ENCODE measurements at regions not wholly inside any gene's neighbourhood (a gene's known extent, or its start where the extent isn't known, plus 50 kb on each side); places are given as distances from the start of the nearest gene placed in this dataset.
"Not testable (repeated sequence)": the region's sequence is repeated elsewhere in the genome, so short reads cannot be mapped to it uniquely, and the experiment has no call there.

- DNase-seq (ENCODE audit: low read depth in 3 of 3) = no peak
Observed at GRCh38 chr10:33612116-33612515, 277.6 kb upstream of the NRP1 start.

GRCh38 chr10:33611423-33611822 lies 277.0 kb upstream of the NRP1 start:
- DNase-seq (ENCODE audit: low read depth in 3 of 3) = no peak

- no peak for DNase-seq (ENCODE audit: low read depth in 3 of 3)
Observed at GRCh38 chr10:33609546-33609945, 275.1 kb upstream of the NRP1 start.

- DNase-seq (ENCODE audit: low read depth in 3 of 3) = no peak
Observed at GRCh38 chr10:33602278-33602677, 267.8 kb upstream of the NRP1 start.

GRCh38 chr10:33600381-33600780 lies 265.9 kb upstream of the NRP1 start:
- no peak for DNase-seq (ENCODE audit: low read depth in 3 of 3)

- DNase-seq (ENCODE audit: low read depth in 3 of 3) = no peak
Observed at GRCh38 chr10:33596422-33596821, 262.0 kb upstream of the NRP1 start.

GRCh38 chr10:33594475-33594874 lies 260.0 kb upstream of the NRP1 start:
- DNase-seq (ENCODE audit: low read depth in 3 of 3) = no peak

GRCh38 chr10:33588974-33589600 lies 254.6 kb upstream of the NRP1 start:
- no peak for DNase-seq (ENCODE audit: low read depth in 3 of 3)

GRCh38 chr10:33584596-33584995 lies 250.1 kb upstream of the NRP1 start:
- not testable (repeated sequence) for DNase-seq (ENCODE audit: low read depth in 3 of 3)

- no peak for DNase-seq (ENCODE audit: low read depth in 3 of 3)
Observed at GRCh38 chr10:33579996-33580395, 245.5 kb upstream of the NRP1 start.

- DNase-seq (ENCODE audit: low read depth in 3 of 3) = no peak
Observed at GRCh38 chr10:33573606-33574005, 239.1 kb upstream of the NRP1 start.

- DNase-seq (ENCODE audit: low read depth in 3 of 3) = no peak
Observed at GRCh38 chr10:33571616-33572015, 237.1 kb upstream of the NRP1 start.

GRCh38 chr10:33570495-33570894 lies 236.0 kb upstream of the NRP1 start:
- no peak for DNase-seq (ENCODE audit: low read depth in 3 of 3)

GRCh38 chr10:33569702-33570101 lies 235.2 kb upstream of the NRP1 start:
- no peak for DNase-seq (ENCODE audit: low read depth in 3 of 3)

- DNase-seq (ENCODE audit: low read depth in 3 of 3) = no peak
Observed at GRCh38 chr10:33566426-33566825, 232.0 kb upstream of the NRP1 start.

GRCh38 chr10:33566001-33566400 lies 231.5 kb upstream of the NRP1 start:
- no peak for DNase-seq (ENCODE audit: low read depth in 3 of 3)

- no peak for DNase-seq (ENCODE audit: low read depth in 3 of 3)
Observed at GRCh38 chr10:33565231-33565630, 230.8 kb upstream of the NRP1 start.

GRCh38 chr10:33559105-33559504 lies 224.6 kb upstream of the NRP1 start:
- no peak for DNase-seq (ENCODE audit: low read depth in 3 of 3)

- no peak for DNase-seq (ENCODE audit: low read depth in 3 of 3)
Observed at GRCh38 chr10:33557313-33557712, 222.8 kb upstream of the NRP1 start.

GRCh38 chr10:33556620-33557019 lies 222.2 kb upstream of the NRP1 start:
- DNase-seq (ENCODE audit: low read depth in 3 of 3) = no peak

GRCh38 chr10:33556103-33556502 lies 221.6 kb upstream of the NRP1 start:
- DNase-seq (ENCODE audit: low read depth in 3 of 3) = no peak

GRCh38 chr10:33553748-33554571 lies 219.5 kb upstream of the NRP1 start:
- DNase-seq (ENCODE audit: low read depth in 3 of 3) = no peak

- DNase-seq (ENCODE audit: low read depth in 3 of 3) = no peak
Observed at GRCh38 chr10:33552290-33552689, 217.8 kb upstream of the NRP1 start.
